Colonic mucosa (tissue), 4 donors: ENCODE measurements at regions not wholly inside any gene's neighbourhood (a gene's known extent, or its start where the extent isn't known, plus 50 kb on each side); places are given as distances from the start of the nearest gene placed in this dataset.

Experiments used
- DNase-seq: peaks from one replicate; pipeline ENCODE4 v3.0.0-alpha.2; 2020
- H3K27ac ChIP-seq: fragments of 200-600 bp; one replicate; pipeline ENCODE4 v1.8.0; 2021
- H3K27me3 ChIP-seq: fragments of 200-600 bp; one replicate; pipeline ENCODE4 v1.8.0; 2021
- H3K36me3 ChIP-seq: fragments of 200-600 bp; one replicate; pipeline ENCODE4 v1.8.0; 2021
- H3K4me1 ChIP-seq: fragments of 200-600 bp; one replicate; pipeline ENCODE4 v1.8.0; 2021; ENCODE audit warnings: mild to moderate bottlenecking
- H3K4me3 ChIP-seq: fragments of 200-600 bp; one replicate; pipeline ENCODE4 v1.8.0; 2021
- H3K9ac ChIP-seq, 2 donors: one replicate each; pipeline ENCODE4 v1.7.0; 2013; ENCODE audit warnings: control low read depth in 2 of 2, low read depth in 2 of 2, low read length in 2 of 2
- H3K9me3 ChIP-seq: fragments of 200-600 bp; one replicate; pipeline ENCODE4 v1.8.0; 2021
- CTCF ChIP-seq: fragments of 200-600 bp; IDR thresholded peaks from one replicate; pipeline ENCODE4 v1.8.0; 2022; ENCODE audit warnings: antibody characterized with exemption, mild to moderate bottlenecking
- intact Hi-C: fragments of 100-400 bp; cut with DNase I; formaldehyde crosslinking; loops from one replicate; pipeline ENCODE4 v1.14.1; 2022
- donor health status: healthy.
- donor health status: DM: no; HTN: no; CAD: no.
- donor health status: DM: no; HTN: no; CAD: no.

- H3K9me3 ChIP-seq, result no peaks in the 10 kb centered on the region
- H3K4me3 ChIP-seq, result no peak overlapping the region
- no peak overlapping the region for H3K9ac ChIP-seq
- DNase-seq, result no peak
- H3K27ac ChIP-seq, result no peak overlapping the region
- H3K36me3 ChIP-seq, result no peaks in the 10 kb centered on the region
- no peaks in the 10 kb centered on the region for H3K4me1 ChIP-seq
- H3K27me3 ChIP-seq, result no peaks in the 10 kb centered on the region
- intact Hi-C loops, result no loop called here
- TF ChIP-seq CTCF, result no peak
Observed at GRCh38 chr15:95724908-95725633, 605.4 kb upstream of the NR2F2 start.

- DNase-seq, result no peak
- intact Hi-C loops, result no loop called here
- H3K27me3 ChIP-seq, result no peaks in the 10 kb centered on the region
Observed at GRCh38 chr15:95726891-95727290, 603.6 kb upstream of the NR2F2 start.

GRCh38 chr15:95733931-95734330, 596.6 kb upstream of the NR2F2 start:
- H3K4me3 ChIP-seq, result no peak overlapping the region
- intact Hi-C loops, result no loop called here
- H3K27me3 ChIP-seq, result no peaks in the 10 kb centered on the region
- TF ChIP-seq CTCF, result no peak
- no peaks in the 10 kb centered on the region for H3K4me1 ChIP-seq
- no peaks in the 10 kb centered on the region for H3K9me3 ChIP-seq
- no peak for DNase-seq
- H3K9ac ChIP-seq, result no peak overlapping the region
- no peaks in the 10 kb centered on the region for H3K36me3 ChIP-seq
- H3K27ac ChIP-seq, result no peak overlapping the region

More at GRCh38 chr15:95726891-95727290, 603.6 kb upstream of the NR2F2 start:
- Histone ChIP-seq H3K9ac (no peak overlapping the region), H3K9me3 (no peaks in the 10 kb centered on the region), H3K27ac (no peak overlapping the region), H3K4me1 (no peaks in the 10 kb centered on the region), H3K36me3 (no peaks in the 10 kb centered on the region), H3K4me3 (no peak overlapping the region)
- no peak for TF ChIP-seq CTCF

- DNase-seq, result no peak
- Histone ChIP-seq H3K4me3 (no peak overlapping the region), H3K27me3 (no peaks in the 10 kb centered on the region), H3K27ac (no peak overlapping the region), H3K4me1 (no peaks in the 10 kb centered on the region), H3K9ac (no peak overlapping the region), H3K9me3 (no peaks in the 10 kb centered on the region), H3K36me3 (no peaks in the 10 kb centered on the region)
- intact Hi-C loops, result no loop called here
- no peak for TF ChIP-seq CTCF
Observed at GRCh38 chr15:95734422-95735316, 595.8 kb upstream of the NR2F2 start.

GRCh38 chr15:95737060-95737459, 593.4 kb upstream of the NR2F2 start:
- intact Hi-C loops, result no loop called here
- TF ChIP-seq CTCF, result no peak
- no peaks in the 10 kb centered on the region for H3K4me1 ChIP-seq
- H3K36me3 ChIP-seq, result no peaks in the 10 kb centered on the region
- H3K4me3 ChIP-seq, result no peak overlapping the region
- no peaks in the 10 kb centered on the region for H3K9me3 ChIP-seq
- no peaks in the 10 kb centered on the region for H3K27me3 ChIP-seq
- DNase-seq, result no peak
- no peak overlapping the region for H3K27ac ChIP-seq
- no peak overlapping the region for H3K9ac ChIP-seq
